ENCODE measurements at regions not wholly inside any gene's neighbourhood (a gene's known extent, or its start where the extent isn't known, plus 50 kb on each side); places are given as distances from the start of the nearest gene placed in this dataset.

- TF ChIP-seq CTCF (IDR thresholded peaks at IDR 0.05) (no peak), POLR2A (IDR thresholded peaks at IDR 0.05) (no peak), EP300 (IDR thresholded peaks at IDR 0.05) (no peak)
These were observed 460.8 kb downstream of the KLF5 start for GRCh38 chr13:73519396-73520116.
